Esophagus squamous epithelium (tissue), 4 donors: ENCODE measurements at regions not wholly inside any gene's neighbourhood (a gene's known extent, or its start where the extent isn't known, plus 50 kb on each side); places are given as distances from the start of the nearest gene placed in this dataset.

Source experiments
- CTCF ChIP-seq, 6 experiments: fragments of 450-650 bp in 4 of 6; fragments of 200-600 bp in 2 of 6; sonication (generic) in 2 of 6; IDR thresholded peaks; one replicate each; pipeline ENCODE4 v1.5.1; 2016 to 2019; ENCODE audit warnings: antibody characterized with exemption in 6 of 6, mild to moderate bottlenecking in 4 of 6, moderate library complexity in 4 of 6
- POLR2A ChIP-seq, 4 donors: fragments of 450-650 bp; IDR thresholded peaks; one replicate each; pipeline ENCODE4 v1.6.1; 2017; ENCODE audit warnings: antibody characterized with exemption in 4 of 4, mild to moderate bottlenecking in 4 of 4, moderate library complexity in 3 of 4

- TF ChIP-seq CTCF (IDR thresholded peaks at IDR 0.05) (no peak), POLR2A (IDR thresholded peaks at IDR 0.05) (no peak)
Measured at GRCh38 chr12:85580562-85581168, 255.5 kb downstream of the RASSF9 start.
